PFSK-1 (cell line): ENCODE measurements at regions not wholly inside any gene's neighbourhood (a gene's known extent, or its start where the extent isn't known, plus 50 kb on each side); places are given as distances from the start of the nearest gene placed in this dataset.

Source experiments
- POLR2AphosphoS5 ChIP-seq: IDR thresholded peaks from 2 replicates; pipeline ENCODE4 v1.6.1; 2012; ENCODE audit warnings: low read depth, mild to moderate bottlenecking, control low read depth, low read length, moderate library complexity
- TAF1 ChIP-seq: IDR thresholded peaks from 2 replicates; pipeline ENCODE4 v1.6.1; 2012; ENCODE audit warnings: low read length, control low read depth, borderline replicate concordance; ENCODE audit not compliant: insufficient read depth

GRCh38 chr11:28759311-28759710 is 651.1 kb downstream of the METTL15 start:
- TF ChIP-seq TAF1 (no peak), POLR2AphosphoS5 (no peak)
